ENCODE measurements at regions not wholly inside any gene's neighbourhood (a gene's known extent, or its start where the extent isn't known, plus 50 kb on each side); places are given as distances from the start of the nearest gene placed in this dataset.
"Not testable (repeated sequence)": the region's sequence is repeated elsewhere in the genome, so short reads cannot be mapped to it uniquely, and the experiment has no call there.

DNA sequence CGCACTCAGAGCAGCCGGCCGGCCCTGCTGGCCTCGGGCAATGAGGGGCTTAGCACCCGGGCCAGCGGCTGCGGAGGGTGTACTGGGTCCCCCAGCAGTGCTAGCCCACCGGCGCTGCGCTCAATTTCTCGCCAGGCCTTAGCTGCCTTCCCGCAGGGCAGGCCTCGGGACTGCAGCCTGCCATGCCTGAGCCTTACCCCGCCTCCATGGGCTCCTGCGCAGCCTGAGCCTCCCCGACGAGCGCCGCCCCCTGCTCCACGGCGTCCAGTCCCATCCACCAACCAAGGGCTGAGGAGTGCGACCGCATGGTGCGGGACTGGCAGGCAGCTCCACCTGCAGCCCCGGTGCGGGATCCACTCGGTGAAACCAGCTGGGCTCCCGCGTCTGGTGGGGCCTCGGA lies 204.4 kb upstream of the AUTS2 start:
- TF ChIP-seq, protein P1, sequence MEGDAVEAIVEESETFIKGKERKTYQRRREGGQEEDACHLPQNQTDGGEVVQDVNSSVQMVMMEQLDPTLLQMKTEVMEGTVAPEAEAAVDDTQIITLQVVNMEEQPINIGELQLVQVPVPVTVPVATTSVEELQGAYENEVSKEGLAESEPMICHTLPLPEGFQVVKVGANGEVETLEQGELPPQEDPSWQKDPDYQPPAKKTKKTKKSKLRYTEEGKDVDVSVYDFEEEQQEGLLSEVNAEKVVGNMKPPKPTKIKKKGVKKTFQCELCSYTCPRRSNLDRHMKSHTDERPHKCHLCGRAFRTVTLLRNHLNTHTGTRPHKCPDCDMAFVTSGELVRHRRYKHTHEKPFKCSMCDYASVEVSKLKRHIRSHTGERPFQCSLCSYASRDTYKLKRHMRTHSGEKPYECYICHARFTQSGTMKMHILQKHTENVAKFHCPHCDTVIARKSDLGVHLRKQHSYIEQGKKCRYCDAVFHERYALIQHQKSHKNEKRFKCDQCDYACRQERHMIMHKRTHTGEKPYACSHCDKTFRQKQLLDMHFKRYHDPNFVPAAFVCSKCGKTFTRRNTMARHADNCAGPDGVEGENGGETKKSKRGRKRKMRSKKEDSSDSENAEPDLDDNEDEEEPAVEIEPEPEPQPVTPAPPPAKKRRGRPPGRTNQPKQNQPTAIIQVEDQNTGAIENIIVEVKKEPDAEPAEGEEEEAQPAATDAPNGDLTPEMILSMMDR (conservative IDR thresholded peaks at IDR 0.05; ENCODE audit: low read length): not testable (repeated sequence)
- TF ChIP-seq EZH2phosphoT487 (IDR thresholded peaks at IDR 0.05; ENCODE audit: borderline replicate concordance): not testable (repeated sequence)
